ENCODE measurements at regions not wholly inside any gene's neighbourhood (a gene's known extent, or its start where the extent isn't known, plus 50 kb on each side); places are given as distances from the start of the nearest gene placed in this dataset.

- TF ChIP-seq CTCF (conservative IDR thresholded peaks at IDR 0.05) (no peak), ZFX (IDR thresholded peaks at IDR 0.05) (no peak)
Measured at GRCh38 chr14:98808494-98809407, 463.2 kb downstream of the BCL11B start.
